22Rv1 (cell line): ENCODE measurements at regions not wholly inside any gene's neighbourhood (a gene's known extent, or its start where the extent isn't known, plus 50 kb on each side); places are given as distances from the start of the nearest gene placed in this dataset.

Experiments used
- ZFX ChIP-seq: fragments of 450-650 bp; IDR thresholded peaks from 2 replicates; pipeline ENCODE4 v1.6.1; 2017; ENCODE audit warnings: antibody characterized with exemption, borderline replicate concordance
- TF ChIP-seq, protein P1 (sequence below): fragments of 450-650 bp; IDR thresholded peaks from 2 replicates; pipeline ENCODE4 v1.5.1; 2017; ENCODE audit warnings: mild to moderate bottlenecking

DNA sequence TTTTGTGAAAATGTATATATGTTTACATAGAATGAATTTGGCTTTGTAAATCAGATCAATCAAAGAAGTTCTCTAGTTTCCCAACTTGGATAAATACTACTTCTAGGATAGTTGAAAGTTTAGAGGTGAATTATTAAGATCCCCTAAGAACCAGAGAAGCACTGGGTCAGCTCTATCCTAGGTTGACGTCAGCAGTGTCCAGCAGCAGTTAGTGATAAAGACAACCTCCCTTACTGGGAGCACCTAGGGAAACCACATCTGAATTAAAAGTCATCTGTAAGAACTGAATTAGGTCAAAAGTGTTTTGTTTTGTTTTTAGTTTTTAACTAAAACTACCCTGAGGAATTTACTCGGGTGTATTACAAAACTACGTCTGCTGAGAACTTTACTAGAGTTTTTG lies 178.0 kb downstream of the POLR1F start:
- TF ChIP-seq, protein P1, sequence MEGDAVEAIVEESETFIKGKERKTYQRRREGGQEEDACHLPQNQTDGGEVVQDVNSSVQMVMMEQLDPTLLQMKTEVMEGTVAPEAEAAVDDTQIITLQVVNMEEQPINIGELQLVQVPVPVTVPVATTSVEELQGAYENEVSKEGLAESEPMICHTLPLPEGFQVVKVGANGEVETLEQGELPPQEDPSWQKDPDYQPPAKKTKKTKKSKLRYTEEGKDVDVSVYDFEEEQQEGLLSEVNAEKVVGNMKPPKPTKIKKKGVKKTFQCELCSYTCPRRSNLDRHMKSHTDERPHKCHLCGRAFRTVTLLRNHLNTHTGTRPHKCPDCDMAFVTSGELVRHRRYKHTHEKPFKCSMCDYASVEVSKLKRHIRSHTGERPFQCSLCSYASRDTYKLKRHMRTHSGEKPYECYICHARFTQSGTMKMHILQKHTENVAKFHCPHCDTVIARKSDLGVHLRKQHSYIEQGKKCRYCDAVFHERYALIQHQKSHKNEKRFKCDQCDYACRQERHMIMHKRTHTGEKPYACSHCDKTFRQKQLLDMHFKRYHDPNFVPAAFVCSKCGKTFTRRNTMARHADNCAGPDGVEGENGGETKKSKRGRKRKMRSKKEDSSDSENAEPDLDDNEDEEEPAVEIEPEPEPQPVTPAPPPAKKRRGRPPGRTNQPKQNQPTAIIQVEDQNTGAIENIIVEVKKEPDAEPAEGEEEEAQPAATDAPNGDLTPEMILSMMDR = no peak
- no peak for TF ChIP-seq ZFX
